Activated naive CD4-positive, alpha-beta T cell treated with anti-CD3 and anti-CD28 coated beads, Interleukin-2, amount 50 U/mL, for 72 hours (primary cell): ENCODE measurements at regions not wholly inside any gene's neighbourhood (a gene's known extent, or its start where the extent isn't known, plus 50 kb on each side); places are given as distances from the start of the nearest gene placed in this dataset.
"Not testable (repeated sequence)": the region's sequence is repeated elsewhere in the genome, so short reads cannot be mapped to it uniquely, and the experiment has no call there.

Source experiments
- ATAC-seq, 2 donors: fragments of 150-1000 bp; cut with Tn5 transposase; 2 replicates each; pipeline ENCODE4 v1.10.0; 2021; ENCODE audit warnings: mild to moderate bottlenecking in 2 of 2, moderate library complexity in 2 of 2
- DNase-seq, 2 donors: peaks; one replicate each; pipeline ENCODE4 v3.0.0; 2021 to 2022; ENCODE audit warnings: low spot score in 2 of 2
- H3K27ac Mint-ChIP-seq, 2 donors: one replicate each; pipeline ENCODE4 v1.8.0; 2022; ENCODE audit warnings: mild to moderate bottlenecking in 2 of 2, mixed read lengths in 2 of 2
- H3K36me3 Mint-ChIP-seq, 2 donors: one replicate each; pipeline ENCODE4 v1.8.0; 2022; ENCODE audit warnings: mixed read lengths in 2 of 2
- H3K9me3 Mint-ChIP-seq, 2 donors: one replicate each; pipeline ENCODE4 v1.8.0; 2022; ENCODE audit warnings: mixed read lengths in 2 of 2

DNA sequence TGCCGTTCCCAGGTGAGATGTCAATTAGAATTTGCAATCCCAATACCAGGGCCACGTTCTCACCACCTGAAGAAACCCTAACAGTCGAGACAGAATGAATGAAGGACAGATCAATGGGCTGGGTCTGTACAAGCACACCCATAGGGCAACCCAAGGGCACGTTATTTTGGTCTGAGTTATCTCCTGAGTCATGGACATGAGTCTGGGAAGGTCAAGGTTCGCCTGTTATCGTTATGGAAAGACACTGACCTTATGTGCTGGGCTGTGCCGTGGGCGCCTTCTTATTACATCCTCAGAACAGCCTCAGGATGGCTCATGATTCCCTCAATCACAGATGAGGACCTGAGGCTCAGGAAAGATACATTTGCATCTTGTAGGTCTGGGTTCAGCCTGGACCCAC, 175.0 kb upstream of the SULF2 start:
- DNase-seq (no peak), ATAC-seq (no peak)
- Mint-ChIP-seq H3K36me3 (no peaks in the 10 kb centered on the region), H3K27ac (peak overlapping the region in 1 of 2 donors; percentile 31), H3K9me3 (no peaks in the 10 kb centered on the region)

DNA sequence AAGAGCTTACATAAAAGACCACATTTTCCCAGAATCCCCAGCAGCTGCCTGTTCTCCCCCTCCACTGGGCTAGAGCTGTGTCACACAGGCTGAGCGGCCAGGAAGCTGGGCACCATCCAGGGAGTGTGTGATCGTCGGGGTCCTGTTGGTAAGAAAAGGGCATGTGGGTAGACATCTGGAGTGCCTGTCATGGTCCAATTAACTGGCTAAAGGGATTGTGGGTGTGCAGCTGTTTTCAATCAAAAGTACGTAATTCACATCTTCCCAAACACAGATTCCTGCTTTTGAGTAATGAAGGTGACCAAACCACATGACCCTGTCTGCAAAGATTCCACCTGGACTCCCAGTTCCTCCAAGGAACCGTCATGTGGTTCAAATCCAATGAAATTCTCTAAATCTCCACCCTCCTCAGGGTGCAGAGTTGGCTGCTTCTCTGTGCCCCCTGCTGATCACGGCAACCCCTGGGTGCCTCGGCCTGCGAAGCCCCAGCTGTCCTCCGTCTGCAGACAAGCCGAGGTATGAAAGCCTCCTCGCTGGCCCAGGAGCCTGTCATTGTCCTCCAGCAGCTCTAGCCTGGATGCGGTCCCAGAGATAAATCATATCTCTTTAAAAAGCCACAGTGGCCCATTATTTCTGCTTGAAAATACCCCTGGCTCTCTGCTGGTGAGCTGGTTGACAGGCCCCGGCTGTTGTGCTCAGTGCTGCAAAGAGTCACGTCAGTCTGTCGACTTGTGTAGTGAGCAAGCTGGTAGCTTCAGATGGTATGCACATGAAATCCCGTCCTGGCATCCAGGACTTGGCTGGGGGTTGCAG, 172.9 kb upstream of the SULF2 start:
- H3K27ac Mint-ChIP-seq, DNase-seq, ATAC-seq, H3K36me3 Mint-ChIP-seq, H3K9me3 Mint-ChIP-seq: not testable (repeated sequence)

DNA sequence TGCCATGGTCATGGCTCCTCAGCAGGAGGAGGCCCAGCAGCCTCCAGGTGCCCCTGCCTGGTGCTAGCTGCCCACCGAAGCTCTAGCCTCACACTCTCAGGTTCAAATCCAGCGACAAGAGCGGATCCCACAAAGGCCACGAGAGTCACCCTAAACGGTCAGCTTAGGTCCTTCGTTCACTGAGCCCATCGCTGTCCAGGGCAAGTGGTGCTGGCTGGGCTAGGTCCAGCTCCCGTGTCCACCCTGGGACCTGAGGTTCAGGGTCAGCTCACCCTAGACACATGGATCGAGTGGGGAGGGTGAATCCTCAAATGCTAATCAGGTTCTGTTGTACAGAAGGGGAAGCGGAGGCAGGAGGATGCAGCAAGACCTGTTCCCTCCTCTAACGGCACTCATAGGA, 171.9 kb upstream of the SULF2 start:
- Mint-ChIP-seq H3K36me3 (no peaks in the 10 kb centered on the region), H3K27ac (no peak overlapping the region), H3K9me3 (no peaks in the 10 kb centered on the region)
- DNase-seq: no peak
- no peak for ATAC-seq

DNA sequence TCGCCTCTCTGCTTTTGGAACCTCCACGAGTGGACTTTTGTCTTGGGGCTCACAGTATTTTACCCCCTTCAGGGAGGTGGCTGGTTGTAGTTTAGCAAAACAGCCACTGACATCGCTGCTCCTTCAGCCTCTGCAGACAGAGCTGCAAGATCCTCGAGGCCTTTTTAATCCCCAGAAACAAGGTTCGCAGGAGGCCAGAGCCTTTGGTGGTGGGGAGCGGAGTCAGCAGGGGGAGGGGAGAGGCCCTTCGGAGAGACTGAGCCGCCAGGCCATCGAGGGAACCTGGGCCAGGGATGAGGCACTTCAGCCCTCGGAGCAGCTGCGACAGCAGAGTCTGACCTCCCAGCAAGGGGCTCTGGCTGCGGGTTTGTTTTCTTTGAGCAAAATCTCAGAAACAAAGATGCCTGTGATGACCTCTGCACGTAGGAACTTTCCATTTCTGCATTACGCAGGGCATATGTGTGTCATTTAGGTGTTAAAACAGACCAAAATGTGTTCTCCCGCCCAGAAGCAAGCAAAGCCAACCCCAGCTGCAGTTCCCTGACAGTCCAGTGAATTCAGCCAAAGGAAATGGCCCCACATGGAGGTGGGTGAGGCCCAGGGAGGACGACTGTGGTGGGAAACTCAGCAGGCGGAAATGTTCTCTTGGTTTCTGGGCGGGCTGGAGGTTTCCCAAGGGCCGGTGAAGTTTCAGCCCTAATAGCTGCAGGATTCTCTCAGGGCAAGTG, 171.2 kb upstream of the SULF2 start:
- no peak for DNase-seq
- no peak overlapping the region for H3K27ac Mint-ChIP-seq
- H3K36me3 Mint-ChIP-seq: no peaks in the 10 kb centered on the region
- ATAC-seq: no peak
- no peaks in the 10 kb centered on the region for H3K9me3 Mint-ChIP-seq

DNA sequence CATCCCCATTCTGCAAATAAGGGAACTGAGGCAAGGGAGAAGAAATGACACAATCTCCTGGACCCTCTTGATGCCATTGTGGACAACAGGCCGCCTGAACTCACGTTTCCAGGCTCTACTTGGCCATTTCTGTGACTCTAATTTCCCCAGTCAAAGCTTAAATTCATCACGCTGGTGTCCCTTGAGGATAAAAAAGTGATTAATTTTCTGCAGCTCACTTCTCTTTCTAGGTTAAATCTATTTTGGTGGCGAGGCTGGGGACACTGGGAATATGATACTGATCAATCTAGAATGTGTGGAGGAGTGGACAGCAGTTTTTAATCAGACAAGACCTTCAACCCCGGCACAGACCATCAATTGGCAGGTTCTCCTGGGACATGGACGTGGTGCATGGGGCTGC, 168.2 kb upstream of the SULF2 start:
- DNase-seq (no peak), ATAC-seq (no peak)
- no peak overlapping the region for H3K27ac Mint-ChIP-seq
- no peaks in the 10 kb centered on the region for H3K9me3 Mint-ChIP-seq
- H3K36me3 Mint-ChIP-seq: no peaks in the 10 kb centered on the region

DNA sequence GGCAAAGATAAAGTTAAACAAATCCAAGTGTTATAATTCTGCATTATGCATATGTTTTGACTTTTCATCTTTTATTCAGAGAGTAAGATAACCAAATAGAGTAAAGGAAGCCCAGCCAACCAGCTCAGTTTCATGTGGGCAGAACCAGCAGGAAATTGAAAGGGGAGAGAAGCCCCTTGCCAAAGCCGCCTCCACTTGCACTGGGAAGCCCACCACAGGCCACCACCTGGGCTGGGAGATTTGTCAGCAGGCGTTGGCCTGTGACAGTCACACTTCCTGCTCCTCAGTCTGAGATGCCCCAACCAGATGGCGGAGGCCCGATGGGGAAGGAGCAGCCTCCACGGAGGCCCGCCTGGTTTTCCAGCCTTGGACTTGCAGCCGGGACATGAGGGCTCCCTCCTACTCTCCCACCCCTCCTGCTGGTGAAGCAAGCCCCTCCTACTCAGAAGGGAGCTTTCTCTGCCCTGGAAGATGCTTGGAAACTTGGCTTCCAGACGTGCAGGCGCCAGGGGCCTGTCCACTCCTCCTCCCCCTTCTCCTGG, 166.8 kb upstream of the SULF2 start:
- Mint-ChIP-seq H3K27ac (no peak overlapping the region), H3K36me3 (no peaks in the 10 kb centered on the region), H3K9me3 (no peaks in the 10 kb centered on the region)
- ATAC-seq: no peak
- DNase-seq: no peak

DNA sequence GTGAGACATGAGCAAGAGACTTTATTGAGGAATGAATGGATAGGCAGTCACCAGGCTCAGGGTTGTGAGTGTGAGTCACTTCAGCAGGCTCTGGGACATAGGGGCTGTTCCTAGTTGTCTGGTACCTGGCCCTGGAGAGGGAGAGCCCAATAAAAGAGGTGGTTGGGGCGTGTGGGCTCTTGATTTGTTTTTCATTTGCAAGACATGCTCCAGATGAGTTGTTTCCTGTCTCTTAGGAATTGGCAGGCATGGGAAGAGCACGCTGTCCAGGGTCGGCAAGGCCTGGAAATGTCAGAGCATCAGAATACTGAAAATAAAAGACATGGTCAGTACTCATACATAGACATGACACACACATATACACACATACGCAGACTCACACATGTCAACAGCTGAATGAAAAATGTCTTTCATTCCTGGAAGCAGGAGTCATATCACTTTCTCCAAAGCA, 166.3 kb upstream of the SULF2 start:
- Mint-ChIP-seq H3K27ac (no peak overlapping the region), H3K36me3 (no peaks in the 10 kb centered on the region), H3K9me3 (no peaks in the 10 kb centered on the region)
- DNase-seq: no peak
- ATAC-seq: no peak

DNA sequence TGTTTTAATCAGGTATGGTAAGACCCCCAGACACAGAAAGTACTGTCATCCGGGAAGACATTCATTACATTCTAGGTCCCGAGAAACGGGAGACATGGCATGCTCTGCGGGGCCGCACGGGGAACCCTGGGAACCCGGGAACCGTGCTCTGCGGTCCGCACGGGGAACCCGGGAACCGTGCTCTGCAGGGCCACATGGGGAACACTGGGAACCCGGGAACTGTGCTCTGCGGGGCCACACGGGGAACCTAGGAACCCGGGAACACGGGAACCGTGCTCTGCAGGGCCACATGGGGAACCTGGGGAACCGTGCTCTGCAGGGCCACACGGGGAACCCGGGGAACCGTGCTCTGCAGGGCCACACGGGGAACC, 165.6 kb upstream of the SULF2 start:
- H3K27ac Mint-ChIP-seq: no peak overlapping the region
- no peak for ATAC-seq

DNA sequence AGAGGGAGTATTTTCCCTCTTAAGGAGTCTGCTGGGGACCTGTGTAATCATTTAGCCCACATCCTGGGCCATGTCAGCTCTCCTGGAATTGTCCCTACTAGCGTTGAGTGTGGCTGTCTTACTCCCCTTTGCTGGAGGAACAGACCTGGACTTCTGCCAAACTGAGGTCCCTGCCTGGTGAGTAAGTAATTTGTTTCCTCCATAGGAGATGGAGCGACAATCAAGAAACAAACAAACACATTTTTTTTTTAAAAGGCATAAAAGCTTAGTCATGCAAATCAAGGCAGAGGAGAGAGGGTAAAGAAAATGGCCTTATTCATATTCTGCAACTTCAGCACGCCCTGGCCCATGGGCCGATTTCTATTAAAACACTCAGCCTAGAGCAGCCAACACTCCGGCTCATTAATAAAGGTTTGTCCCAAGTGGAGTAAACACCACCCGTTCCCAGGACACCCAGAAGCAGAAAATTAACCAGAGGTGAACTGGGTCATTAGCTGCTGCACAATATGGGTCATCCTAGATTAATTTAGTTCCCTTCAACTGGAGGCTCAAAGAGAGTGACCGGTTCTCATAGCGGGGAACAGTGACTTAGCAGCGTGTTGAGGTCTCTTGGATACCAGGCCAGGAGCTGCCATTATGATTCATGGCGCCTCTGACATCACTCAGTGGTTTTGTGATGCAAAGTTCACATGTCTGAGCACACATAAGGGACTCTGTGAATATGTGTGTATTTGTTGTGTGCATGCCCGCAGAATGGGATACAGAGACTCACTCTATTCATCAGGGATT, 165.0 kb upstream of the SULF2 start:
- DNase-seq: no peak
- no peak for ATAC-seq
- Mint-ChIP-seq H3K36me3 (no peaks in the 10 kb centered on the region), H3K27ac (no peak overlapping the region), H3K9me3 (no peaks in the 10 kb centered on the region)

More for the DNA sequence above, 165.6 kb upstream of the SULF2 start:
- H3K36me3 Mint-ChIP-seq: no peaks in the 10 kb centered on the region
- no peak for DNase-seq
- H3K9me3 Mint-ChIP-seq: no peaks in the 10 kb centered on the region

DNA sequence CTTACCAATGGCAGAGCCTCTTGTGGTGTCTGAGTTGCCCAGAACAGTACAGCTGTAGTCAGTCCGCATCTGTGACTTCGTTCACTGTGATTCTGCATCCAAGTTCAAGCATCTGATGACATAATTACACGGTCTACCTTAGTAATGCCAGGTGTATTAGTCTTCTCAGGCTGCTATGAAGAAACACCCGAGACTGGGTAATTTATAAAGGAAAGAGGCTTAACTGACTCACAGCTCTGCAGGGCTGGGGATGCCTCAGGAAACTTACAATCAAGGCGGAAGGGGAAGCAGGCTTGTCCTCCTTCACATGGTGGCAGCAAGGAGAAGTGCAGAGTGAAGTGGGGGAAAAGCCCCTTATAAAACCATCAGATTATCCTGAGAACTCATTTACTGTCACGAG, 163.9 kb upstream of the SULF2 start:
- no peaks in the 10 kb centered on the region for H3K9me3 Mint-ChIP-seq
- ATAC-seq: no peak
- H3K27ac Mint-ChIP-seq: no peak overlapping the region
- no peak for DNase-seq
- H3K36me3 Mint-ChIP-seq: no peaks in the 10 kb centered on the region

DNA sequence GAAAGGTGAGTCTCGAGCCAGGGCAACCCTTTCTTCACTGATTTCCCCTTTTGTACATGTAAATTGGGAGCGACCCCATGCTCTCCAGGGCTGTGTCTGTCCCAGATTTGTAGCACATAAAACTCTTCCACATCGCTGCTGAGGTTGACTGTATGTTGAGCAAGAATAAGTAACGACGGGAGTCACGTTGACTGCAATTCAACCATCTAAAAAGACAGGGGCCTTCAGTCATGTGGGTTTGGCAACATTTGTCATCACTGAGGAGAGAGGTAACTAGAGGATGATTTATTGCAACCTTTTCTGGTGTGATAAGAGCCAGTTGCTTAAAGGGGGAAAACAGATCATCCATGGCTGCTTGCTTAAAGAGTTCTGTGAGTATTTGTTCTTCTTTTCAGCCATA, 159.4 kb upstream of the SULF2 start:
- no peak for DNase-seq
- Mint-ChIP-seq H3K9me3 (no peaks in the 10 kb centered on the region), H3K27ac (no peak overlapping the region), H3K36me3 (no peaks in the 10 kb centered on the region)
- no peak for ATAC-seq

DNA sequence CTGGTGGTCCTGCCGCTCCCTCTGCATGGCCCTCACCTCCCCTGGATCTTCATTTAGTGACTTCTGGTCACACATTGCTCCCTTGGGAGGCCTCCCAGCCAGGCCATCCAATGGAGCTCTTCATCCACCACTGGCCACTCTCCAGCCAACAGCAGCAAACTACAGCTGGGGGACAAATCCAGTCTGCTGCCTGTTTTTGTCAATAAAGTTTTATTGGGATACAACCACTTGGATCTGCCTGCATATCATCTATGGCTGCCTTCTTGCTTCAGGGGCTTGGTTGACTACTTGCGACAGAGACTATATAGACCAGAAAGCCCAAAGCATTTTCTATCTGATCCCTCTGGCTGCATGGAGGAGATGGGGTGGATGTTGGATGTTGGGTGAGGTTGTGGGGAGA, 156.6 kb upstream of the SULF2 start:
- DNase-seq: no peak
- H3K27ac Mint-ChIP-seq: no peak overlapping the region
- no peaks in the 10 kb centered on the region for H3K36me3 Mint-ChIP-seq
- H3K9me3 Mint-ChIP-seq: no peaks in the 10 kb centered on the region
- ATAC-seq: no peak

DNA sequence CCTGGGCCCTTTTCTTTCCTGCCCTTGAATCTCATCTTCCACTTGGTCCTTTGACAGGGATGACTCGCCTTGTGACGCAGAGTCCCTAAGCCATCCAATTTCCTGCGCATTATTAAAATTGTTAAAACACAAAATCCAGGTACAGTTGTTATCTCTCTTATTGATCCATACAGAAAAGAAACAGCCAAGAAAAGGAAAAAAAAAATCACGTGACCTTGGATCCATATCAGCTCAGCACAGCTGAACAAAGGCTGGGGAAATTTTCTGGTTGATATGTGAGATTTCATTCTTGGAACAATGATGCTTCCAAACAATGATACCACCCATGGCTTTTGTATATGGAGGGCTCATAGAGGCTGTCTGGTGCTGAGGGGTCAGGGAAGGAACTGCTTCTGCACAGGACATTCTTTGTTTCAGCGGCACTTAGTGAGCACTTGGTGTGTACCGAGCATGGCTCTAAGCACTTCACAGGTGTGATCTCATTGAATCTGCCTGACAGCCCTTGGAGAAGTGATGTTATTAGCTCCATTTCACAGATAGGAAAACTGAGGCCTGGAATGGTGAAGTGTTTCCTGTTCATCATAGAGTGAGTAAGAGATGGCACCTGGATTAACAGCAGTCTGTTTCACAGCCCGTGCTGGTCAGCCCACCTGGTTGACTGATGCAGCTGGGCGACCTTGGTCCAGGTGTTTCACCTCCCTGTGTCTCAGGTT, 155.0 kb upstream of the SULF2 start:
- ATAC-seq: no peak
- no peak for DNase-seq
- Mint-ChIP-seq H3K9me3 (no peaks in the 10 kb centered on the region), H3K27ac (peak overlapping the region in 1 of 2 donors; percentile 37), H3K36me3 (no peaks in the 10 kb centered on the region)

DNA sequence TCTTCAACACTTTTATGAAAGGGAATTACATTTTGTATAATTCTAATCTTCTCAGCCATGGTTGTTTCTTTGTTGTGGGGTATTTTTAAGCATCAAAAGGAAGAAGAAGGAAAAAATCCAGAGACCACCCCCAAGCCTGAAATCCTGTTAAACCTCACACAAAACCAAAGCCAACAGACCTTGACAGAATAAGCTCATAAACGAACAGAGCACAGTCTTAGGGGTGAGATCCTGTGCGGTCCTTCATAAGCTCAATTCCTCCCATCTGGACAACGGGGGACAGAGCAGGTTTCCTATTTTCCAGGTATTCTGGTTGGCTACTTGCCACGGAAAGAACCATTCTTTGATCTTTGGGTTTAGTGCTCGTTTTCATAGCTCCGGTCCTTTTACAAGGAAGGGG, 151.3 kb upstream of the SULF2 start:
- ATAC-seq: no peak
- no peaks in the 10 kb centered on the region for H3K9me3 Mint-ChIP-seq

DNA sequence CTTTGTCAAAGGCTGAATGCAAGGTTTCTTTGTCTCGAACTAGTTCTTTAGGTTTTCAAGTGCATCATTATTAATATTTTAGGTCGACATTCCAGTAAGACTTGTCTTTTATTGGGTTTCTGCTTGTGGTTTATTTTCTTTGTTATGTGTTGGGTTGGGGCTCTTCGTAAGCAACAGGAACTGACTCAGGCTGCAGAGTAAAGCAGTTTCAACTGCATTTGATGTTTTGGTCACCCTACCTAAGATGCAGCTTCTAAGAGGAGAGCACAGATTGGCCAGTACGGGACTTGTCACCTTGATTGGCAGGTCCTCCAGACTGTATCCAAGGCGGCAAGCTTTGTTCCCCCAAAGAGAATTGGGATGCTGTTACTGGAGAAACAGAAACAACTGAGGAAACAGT, 149.5 kb upstream of the SULF2 start:
- Mint-ChIP-seq H3K36me3 (no peaks in the 10 kb centered on the region), H3K9me3 (no peaks in the 10 kb centered on the region), H3K27ac (no peak overlapping the region)
- ATAC-seq: no peak
- DNase-seq: no peak

More for the DNA sequence above, 151.3 kb upstream of the SULF2 start:
- DNase-seq: no peak
- H3K36me3 Mint-ChIP-seq: no peaks in the 10 kb centered on the region
- no peak overlapping the region for H3K27ac Mint-ChIP-seq

DNA sequence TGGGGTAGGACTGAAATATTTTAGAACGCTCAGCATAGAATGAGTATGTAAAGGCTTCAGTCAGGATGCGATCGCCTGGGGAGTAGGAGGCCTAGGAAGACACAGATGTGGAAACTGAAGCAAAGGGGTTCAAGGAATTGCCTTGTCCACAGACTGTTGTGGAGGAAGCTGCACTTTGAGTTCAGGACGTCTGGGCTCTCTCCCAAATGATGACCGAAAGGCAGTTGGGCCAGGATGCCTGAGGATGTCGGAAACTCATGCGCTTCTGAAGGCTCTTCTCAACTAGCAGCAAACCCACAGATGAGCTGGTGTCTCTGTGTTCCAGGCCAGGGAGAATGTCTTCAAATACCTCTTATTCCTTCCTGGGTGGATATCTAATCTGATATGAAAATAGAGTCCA, 146.2 kb upstream of the SULF2 start:
- Mint-ChIP-seq H3K27ac (no peak overlapping the region), H3K9me3 (no peaks in the 10 kb centered on the region), H3K36me3 (no peaks in the 10 kb centered on the region)
- no peak for DNase-seq
- ATAC-seq: no peak
